ENCODE measurements at regions not wholly inside any gene's neighbourhood (a gene's known extent, or its start where the extent isn't known, plus 50 kb on each side); places are given as distances from the start of the nearest gene placed in this dataset.
"Not testable (repeated sequence)": the region's sequence is repeated elsewhere in the genome, so short reads cannot be mapped to it uniquely, and the experiment has no call there.

GRCh38 chr4:36610628-36611027 lies 329.2 kb downstream of the DTHD1 start:
- no peak for DNase-seq

- not testable (repeated sequence) for DNase-seq
Observed at GRCh38 chr4:36613142-36613541, 331.7 kb downstream of the DTHD1 start.

DNA sequence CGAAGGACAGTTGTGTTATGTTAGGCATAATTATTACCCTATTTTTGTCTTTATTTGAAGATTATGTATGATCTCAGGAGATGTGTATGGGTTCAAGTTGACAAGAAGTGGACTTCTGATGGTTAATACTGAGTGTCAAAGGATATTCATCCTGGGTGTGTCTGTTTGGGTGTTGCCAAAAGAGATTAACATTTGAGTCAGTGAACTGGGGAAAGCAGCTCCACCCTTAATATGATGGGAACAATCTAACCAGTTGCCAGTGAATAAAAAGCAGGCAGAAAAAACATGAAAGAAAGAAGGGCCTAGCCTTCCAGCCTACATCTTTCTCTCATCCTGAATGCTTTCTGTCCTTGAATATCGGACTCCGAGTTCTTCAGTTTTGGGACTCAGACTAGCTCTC lies 332.6 kb downstream of the DTHD1 start:
- no peak for DNase-seq

GRCh38 chr4:36618102-36618501 lies 336.7 kb downstream of the DTHD1 start:
- no peak for DNase-seq

DNA sequence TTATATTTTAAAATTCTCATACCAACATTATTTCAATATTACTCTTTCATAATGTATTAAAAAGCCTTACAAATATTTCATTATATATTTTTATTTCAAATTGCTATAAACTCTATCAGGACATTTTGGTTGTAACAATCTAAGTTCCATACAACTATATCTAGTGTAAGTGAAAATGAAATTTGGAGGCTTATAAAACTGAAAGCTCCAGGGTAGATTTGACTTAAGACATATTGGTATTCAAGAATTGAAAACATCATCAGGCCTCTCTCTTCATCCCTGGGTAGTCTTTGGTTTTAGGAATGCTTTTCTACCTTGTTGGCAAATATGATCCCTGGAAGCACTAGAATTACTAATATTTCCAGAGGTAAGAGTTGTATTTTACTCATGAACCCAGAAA lies 342.6 kb downstream of the DTHD1 start:
- no peak for DNase-seq

DNA sequence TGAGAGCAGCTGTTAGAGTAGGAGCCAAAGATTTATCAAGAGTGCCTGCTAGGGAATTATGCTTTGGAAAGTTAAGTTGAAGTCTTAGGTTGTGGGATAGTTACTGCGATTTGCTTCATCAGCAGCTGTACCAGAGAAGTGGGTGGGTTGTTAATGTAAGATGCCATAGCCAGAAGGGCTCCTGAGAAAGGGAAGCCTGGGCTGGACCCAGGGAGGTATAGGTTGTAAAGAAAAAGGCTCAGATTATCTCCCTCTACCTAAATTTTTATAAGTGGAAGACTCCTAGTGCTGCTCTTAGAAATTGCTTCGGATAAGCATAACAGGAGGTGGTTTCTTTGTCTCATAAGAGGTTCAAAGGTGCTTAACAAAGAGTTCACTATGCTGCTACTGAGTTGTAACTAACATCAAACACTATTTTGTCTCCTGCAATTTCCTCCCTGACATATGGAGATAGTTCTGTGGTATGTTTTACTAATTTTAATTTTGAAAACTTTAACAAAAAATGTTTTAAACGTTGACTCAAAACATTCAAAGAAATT lies 356.9 kb downstream of the DTHD1 start:
- no peak for DNase-seq

- DNase-seq = no peak
Observed at GRCh38 chr4:36640876-36641275, 359.5 kb downstream of the DTHD1 start.

GRCh38 chr4:36651253-36651652 lies 369.8 kb downstream of the DTHD1 start:
- DNase-seq = no peak

- no peak for DNase-seq
Observed at GRCh38 chr4:36652857-36653256, 371.4 kb downstream of the DTHD1 start.

GRCh38 chr4:36665985-36666527 lies 384.6 kb downstream of the DTHD1 start:
- DNase-seq = no peak

- no peak for DNase-seq
Observed at GRCh38 chr4:36675436-36675835, 394.0 kb downstream of the DTHD1 start.

- no peak for DNase-seq
Observed at GRCh38 chr4:36676139-36677050, 395.0 kb downstream of the DTHD1 start.

DNA sequence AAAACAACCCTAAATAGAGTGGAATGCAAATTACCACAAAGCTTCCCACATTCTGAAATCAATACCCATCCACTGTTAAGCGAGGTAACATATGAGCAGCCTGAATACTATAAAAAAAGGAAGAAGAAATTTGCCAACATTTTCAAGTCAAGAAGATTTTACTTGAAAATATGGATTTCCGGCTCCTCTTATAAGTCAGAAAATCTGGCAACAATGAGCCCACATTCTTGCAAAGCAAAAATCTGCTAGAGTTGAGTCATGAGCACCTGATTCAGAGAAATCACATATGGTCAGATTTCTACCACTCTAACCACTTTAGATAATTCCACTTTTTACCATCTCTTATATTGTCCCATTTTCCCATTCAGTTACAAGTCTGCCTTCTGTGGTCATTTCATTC lies 395.7 kb downstream of the DTHD1 start:
- DNase-seq = no peak

DNA sequence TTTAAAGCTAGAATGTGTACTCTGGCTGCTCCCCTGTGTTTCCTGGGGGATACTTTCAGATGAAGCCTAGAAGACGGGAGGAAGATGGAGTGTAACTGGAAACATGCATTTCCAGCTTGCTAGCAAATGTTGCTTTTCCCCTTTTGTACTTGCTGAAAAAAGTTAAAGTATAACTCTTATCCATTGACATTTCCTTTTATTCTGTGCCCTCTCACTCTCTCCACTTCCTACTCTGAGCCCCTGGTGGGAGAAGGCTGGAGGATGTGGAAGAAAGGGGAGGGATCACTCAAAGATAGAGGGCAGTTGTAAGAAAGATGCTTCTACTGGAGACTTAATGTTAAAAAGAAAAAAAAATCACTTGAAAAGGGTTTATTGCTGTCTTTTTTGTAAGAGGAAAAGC lies 396.5 kb downstream of the DTHD1 start:
- DNase-seq = no peak

DNA sequence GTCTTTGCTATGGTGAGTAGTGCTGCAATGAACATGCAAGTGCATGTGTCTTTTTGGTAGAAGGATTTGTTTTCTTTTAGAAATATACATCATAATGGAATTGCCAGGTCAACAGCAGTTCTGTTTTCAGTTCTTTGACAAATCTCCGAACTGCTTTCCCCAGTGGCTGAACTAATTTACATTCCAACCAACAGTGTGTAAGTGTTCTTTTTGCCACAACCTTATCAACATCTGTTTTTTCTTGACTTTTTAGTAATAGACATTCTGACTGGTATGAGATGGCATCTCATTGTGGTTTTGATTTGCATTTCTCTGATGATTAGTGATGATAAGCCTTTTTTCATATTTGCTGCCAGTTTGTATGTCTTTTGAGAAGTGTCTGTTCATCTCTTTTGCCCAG lies 406.3 kb downstream of the DTHD1 start:
- no peak for DNase-seq

- DNase-seq = no peak
Observed at GRCh38 chr4:36692586-36692985, 411.2 kb downstream of the DTHD1 start.

DNA sequence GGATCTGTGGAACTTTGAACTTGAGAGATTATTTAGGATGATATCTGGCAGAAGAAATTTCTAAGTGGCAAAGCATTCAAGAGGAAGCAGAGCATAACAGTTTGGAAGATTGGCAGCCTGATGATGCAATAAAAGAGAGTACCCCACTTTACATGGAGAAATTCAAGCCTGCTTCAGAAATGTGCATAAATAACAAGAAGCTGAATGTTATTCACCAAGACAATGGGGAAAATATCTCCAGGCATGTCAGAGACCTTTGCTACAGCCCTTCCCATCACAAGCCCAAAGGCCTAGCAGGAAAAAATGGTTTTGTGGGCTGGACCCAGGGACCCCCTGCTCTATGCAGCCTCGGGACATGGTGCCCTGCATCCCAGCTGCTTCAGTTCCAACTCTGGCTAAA lies 420.8 kb downstream of the DTHD1 start:
- DNase-seq = no peak

- DNase-seq = no peak
Observed at GRCh38 chr4:36704289-36704688, 422.9 kb downstream of the DTHD1 start.

DNA sequence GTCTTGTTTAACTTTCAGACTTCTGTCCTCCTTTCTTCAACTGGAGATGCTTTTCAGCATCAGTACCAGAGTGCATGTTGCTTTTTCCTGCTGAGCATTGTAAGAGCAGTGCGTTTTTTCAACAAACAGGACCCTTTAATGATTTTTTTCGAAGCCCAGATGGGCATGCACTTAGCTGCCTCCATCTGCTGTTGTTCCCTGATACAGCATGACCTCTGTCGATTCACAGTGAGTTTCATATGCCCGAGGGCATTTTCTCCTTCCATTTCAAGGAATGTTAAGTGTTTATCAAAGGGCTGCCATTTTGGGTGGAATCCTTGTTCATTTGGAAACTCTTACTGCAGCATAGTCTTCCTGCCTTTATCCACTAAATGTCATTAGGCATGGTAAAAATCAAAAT lies 428.6 kb downstream of the DTHD1 start:
- no peak for DNase-seq

GRCh38 chr4:36712013-36712412 lies 430.6 kb downstream of the DTHD1 start:
- no peak for DNase-seq

- DNase-seq = no peak
Observed at GRCh38 chr4:36716874-36717273, 435.5 kb downstream of the DTHD1 start.

- no peak for DNase-seq
Observed at GRCh38 chr4:36719425-36719824, 438.0 kb downstream of the DTHD1 start.

DNA sequence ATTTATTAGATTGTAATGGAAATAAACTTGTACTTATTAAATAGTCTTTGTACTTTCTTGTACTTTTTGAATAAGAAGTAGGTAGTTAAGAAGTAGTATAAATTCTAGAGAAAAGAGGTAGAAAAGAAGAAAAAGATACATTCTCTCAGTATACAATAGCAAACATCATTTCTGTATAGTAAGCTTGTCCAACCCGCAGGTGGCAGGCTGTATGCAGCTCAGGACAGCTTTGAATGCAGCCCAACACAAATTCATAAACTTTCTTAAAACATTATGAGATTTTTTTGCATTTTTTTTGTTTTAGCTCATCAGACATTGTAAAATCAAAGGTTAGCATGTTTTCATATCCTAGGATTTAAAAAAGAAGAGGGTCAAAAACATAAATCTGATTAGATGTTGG lies 441.6 kb downstream of the DTHD1 start:
- no peak for DNase-seq

DNA sequence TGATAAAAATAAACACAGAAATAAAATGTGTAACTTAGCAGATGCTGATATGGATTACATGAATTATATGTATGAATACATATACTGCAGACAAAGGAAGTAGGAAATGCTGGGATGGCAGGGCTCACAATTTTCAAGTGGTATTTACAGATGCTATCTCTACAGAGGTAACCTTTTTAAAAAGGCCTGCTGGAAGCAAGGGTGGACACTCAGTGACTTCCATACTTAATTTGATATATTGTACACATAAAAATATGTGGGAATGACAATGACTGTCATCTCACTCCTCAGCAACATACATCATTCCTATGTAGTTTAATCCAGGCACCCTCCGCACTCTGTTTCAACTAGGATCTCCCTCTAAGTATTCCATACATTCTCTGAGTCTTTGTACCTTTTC lies 452.9 kb downstream of the DTHD1 start:
- no peak for DNase-seq
